Cerebellar cortex (tissue), 1 donor: ENCODE measurements at regions not wholly inside any gene's neighbourhood (a gene's known extent, or its start where the extent isn't known, plus 50 kb on each side); places are given as distances from the start of the nearest gene placed in this dataset.

Source experiments
- DNase-seq: peaks from one replicate; pipeline ENCODE4 v3.0.0-alpha.2; 2015; ENCODE audit warnings: low spot score

DNA sequence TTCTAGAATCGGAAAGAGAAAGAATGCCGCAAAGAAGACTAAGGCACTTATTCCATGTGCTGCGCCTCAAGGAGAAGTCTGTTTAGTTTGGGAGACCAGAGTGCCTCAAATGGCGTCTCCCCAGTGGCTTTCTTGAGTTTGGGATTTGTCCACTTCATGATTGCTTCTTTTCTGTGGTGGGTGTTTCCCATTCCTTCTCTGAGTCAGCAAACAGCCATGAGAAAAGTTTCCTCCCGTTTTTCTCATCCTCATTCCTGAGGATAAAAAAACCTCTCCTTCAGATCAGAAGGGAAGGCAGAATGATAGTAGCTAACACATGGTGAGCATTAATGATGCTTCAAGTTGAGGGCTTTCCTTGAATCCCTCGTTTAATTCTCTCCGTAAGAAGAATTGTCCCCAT lies 275.9 kb upstream of the WWC1 start:
- DNase-seq, result no peak

GRCh38 chr5:168017313-168017712 lies 274.1 kb upstream of the WWC1 start:
- no peak for DNase-seq

- DNase-seq, result no peak
Measured at GRCh38 chr5:168019143-168019542, 272.3 kb upstream of the WWC1 start.

DNA sequence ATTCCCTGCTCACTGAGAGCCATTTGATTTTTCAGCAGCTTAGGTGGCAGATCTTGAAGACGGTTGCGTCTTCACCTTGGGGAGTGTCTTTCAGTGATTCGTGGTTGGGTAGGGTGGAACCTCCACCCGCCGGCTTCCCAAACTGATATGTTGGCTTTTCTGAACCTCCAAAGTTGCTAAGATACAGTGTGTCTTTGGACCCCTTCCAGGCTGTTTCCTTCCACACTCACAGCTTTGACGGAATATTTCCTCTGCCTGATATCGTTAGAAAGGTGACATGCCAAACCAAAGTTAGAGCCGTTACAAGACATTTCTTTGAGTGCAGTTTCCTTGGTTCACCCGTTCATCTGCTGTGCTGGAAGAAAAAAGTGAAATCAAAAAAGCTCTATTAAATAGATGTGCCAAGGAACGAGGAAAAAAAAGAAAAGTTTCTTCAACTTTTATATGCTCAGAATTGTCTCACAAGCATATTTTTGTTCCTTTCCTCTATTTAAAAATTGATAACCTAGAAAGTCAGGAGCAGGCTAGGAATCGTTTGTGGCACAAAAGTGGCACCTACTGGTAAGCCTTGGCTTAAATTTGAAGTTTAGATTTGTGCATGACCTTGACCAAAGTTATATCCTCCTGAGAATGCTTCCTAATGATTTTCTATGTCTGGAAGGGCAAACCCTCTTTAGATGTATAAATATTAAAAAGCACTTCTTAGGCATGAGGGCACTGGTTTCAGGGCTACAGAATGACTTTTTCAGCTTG lies 270.7 kb upstream of the WWC1 start:
- DNase-seq, result no peak

- no peak for DNase-seq
Measured at GRCh38 chr5:168022446-168023169, 268.8 kb upstream of the WWC1 start.

DNA sequence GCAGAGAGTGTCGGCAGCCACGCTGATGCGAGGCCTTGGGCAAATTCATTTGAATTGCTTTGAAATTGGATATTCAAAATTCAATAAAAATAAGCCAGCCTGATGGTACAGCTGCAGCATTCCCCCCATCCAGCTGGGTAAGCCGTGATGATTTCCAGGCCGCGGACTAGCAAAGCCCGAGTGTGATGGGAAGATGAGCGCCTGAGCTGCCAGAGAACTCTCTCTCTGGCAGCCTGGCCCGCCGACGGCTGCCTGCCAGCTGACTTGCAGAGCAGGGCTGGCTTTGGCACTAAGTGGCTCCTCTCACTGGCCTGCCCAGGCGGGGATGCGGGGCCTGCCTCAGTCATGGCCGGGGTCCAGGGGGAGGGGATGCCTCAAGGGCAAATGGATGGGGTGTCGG lies 268.3 kb upstream of the WWC1 start:
- peak; percentile 46 for DNase-seq

- DNase-seq, result no peak
Measured at GRCh38 chr5:168024306-168024705, 267.1 kb upstream of the WWC1 start.

GRCh38 chr5:168027007-168027406 lies 264.4 kb upstream of the WWC1 start:
- no peak for DNase-seq

GRCh38 chr5:168030912-168031311 lies 260.5 kb upstream of the WWC1 start:
- DNase-seq, result no peak

DNA sequence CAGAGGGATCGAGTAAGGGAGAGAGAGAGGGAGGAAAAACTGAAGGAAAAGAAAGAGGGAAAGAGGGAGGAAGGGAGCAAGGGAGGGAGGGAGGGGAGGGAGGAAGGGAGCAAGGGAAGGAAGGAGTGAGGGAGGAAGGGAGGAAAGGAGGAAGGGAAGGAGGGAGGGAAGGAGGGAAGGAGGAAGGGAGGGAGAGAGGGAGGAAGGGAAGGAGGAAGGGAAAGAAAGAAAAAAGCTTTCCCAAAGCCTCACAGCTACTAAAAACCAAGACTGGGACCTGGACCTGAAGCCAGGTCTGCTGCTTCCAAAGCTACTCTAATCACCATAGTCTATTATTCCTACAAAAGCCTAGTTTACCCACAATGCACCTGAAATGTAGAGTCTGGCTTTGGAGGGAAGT lies 259.8 kb upstream of the WWC1 start:
- no peak for DNase-seq

GRCh38 chr5:168039039-168039438 lies 252.4 kb upstream of the WWC1 start:
- DNase-seq, result no peak

GRCh38 chr5:168039566-168040248 lies 251.7 kb upstream of the WWC1 start:
- DNase-seq, result no peak

GRCh38 chr5:168041583-168041982 lies 249.9 kb upstream of the WWC1 start:
- DNase-seq, result no peak

- no peak for DNase-seq
Measured at GRCh38 chr5:168042284-168043068, 249.0 kb upstream of the WWC1 start.

DNA sequence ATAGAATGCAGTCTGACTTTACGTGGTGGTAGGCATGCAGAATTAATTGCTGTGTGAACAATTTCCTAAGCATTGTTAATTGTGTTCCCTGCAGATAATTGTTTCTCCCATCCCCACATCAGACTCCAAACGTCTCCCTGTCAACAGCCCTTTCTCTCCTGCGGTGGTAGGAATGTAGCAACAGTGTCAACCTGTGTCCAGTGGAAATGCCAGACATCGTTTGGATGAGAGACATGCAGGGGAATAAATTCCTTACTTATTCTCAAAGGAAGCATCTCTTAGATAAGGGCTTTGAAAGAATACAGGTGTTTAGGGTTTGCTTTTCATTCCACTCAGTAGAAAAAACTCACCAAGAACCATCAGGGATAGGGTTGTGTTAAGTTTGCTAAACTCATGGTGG lies 245.3 kb upstream of the WWC1 start:
- DNase-seq, result peak; percentile 9

DNA sequence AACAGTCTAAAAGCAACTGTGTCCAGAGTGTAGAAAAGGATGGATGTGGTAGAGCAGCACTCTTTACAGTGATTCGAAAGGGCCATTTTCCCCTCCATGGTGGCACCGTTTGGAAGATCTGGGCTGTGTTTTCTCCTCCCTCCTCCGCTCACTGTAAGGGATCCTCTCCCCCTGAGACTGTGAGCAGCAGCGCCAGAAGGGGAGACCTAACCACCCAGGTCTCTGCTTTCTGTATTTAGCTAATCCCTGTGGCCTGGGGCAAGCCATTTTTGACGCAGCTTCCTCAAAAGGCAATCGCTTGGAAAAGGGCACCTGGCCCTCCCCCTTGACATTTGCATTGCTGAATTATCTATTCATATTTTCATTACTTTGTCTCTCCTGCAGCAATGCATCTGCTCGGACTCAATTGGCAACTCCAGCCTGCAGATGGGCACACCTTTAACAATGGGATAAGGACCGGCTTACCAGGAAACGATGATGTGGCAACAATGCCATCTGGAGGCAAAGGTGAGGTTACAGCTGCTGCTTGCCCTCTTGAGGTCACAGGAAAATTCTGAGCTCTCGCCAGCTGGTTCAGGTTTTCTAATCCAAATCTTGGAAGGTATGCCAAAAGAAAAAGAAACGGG lies 244.3 kb upstream of the WWC1 start:
- DNase-seq, result peak; percentile 80

DNA sequence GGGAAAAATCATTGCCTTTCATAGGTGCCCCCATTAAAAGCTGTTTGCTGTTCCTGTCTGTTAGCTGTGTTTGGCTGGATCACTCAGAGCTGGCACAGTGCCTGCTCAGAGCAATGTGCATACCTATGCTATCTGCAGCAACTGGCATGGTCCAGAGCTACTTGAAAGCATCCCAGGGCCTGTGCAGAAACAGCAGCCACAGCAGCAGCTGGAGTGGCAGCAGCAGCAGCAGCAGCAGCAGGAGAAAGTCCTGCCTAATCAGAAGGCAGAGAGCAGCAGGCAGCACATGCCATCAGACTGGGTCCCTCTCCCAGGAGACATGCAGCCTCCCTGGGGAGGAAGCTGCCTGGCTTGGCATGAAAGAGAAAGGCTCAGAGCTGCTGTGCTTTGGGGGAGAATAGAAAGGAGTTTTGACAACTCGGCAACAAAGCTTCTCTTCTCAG lies 243.8 kb upstream of the WWC1 start:
- no peak for DNase-seq

- no peak for DNase-seq
Measured at GRCh38 chr5:168048486-168048885, 243.0 kb upstream of the WWC1 start.

DNA sequence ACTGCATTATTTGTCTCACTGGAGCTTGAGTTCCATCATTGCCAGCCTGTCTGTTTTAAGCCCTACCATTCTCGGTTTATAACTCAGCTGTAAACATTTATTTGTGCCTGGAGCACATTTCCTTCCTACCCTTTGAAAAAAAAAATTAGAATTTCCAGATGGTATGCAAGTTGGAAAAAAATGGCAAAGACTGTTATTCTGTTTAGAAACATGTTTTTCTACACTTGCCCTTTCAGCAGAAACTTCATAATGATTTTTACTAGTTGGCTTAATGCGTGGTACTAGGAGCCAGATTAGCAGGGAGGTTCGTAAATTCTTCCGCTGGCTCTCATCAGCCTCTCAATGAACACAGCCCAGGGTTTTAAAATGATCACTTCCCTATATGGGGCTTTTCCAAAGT lies 238.8 kb upstream of the WWC1 start:
- DNase-seq, result no peak

GRCh38 chr5:168054091-168054490 lies 237.4 kb upstream of the WWC1 start:
- no peak for DNase-seq

DNA sequence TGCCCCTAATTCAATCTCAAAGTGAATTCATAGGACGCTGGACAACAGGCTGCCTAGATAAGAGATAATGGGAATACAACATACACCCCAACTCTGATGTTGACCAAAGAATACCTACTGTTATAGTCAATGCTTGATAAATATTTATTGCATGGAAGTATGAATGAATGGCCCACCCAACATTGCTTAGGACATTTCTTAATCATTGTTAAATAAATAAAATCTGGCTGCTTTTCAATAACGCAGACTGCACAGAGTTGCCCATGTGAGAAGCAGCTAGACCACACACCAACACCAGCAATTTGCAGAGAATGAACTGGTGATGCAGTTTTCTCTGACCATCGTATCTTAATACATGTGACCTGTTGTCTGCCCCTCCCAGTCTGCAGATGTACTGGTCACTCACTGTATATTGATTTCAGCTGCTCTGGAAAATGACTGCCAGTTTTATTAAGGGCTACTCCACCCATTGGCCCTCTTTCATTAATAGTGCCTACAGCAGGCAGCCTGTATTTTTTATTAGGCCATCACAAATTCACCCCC lies 236.2 kb upstream of the WWC1 start:
- no peak for DNase-seq

GRCh38 chr5:168055961-168056360 lies 235.5 kb upstream of the WWC1 start:
- DNase-seq, result no peak
